ENCODE measurements at regions not wholly inside any gene's neighbourhood (a gene's known extent, or its start where the extent isn't known, plus 50 kb on each side); places are given as distances from the start of the nearest gene placed in this dataset.

DNA sequence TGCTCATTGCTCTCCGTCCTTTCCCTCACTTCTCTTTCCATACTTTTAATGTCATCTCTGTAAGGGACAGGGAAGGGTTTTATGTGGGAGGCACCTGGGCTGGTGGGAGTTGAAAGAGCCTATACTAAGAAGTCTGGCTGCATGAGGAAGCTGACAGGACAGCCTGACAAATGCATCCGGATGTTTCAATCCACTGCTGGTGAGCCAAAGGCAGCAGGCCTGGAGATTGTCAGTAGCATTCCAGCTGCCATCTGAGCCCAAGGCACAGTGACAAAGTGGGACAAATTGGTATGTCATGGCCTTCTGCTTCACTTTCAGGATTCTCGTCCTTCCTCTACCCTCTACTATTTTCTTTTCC is 218.4 kb downstream of the STK31 start:
- H3K79me1 ChIP-seq (replicated peaks; ENCODE audit: low read length, poor library complexity, severe bottlenecking): no peaks in the 10 kb centered on the region
- H3K14ac ChIP-seq (ENCODE audit: low read length in 2 of 2): no peak overlapping the region
- no peaks in the 10 kb centered on the region for H3K4me1 ChIP-seq (ENCODE audit: control insufficient read depth, insufficient read depth, low read depth, low read length)
- no peak overlapping the region for H3K18ac ChIP-seq (ENCODE audit: low read depth in 1 of 2, low read length in 2 of 2)
- no peak overlapping the region for H3K4me2 ChIP-seq (ENCODE audit: low read length, poor library complexity, severe bottlenecking)
- H3K9ac ChIP-seq (ENCODE audit: low read length): no peak overlapping the region
- H3K23ac ChIP-seq (ENCODE audit: low read length in 2 of 2): no peak overlapping the region
- H3K9me3 ChIP-seq (ENCODE audit: control insufficient read depth, low read length): no peaks in the 10 kb centered on the region
- no peak overlapping the region for H3K4ac ChIP-seq (ENCODE audit: low read depth in 1 of 2, low read length in 2 of 2)
- no peak overlapping the region for H2BK15ac ChIP-seq (ENCODE audit: low read depth, poor library complexity, severe bottlenecking)
- H2BK120ac ChIP-seq (ENCODE audit: low read depth, low read length): no peak overlapping the region
- no peak overlapping the region for H4K8ac ChIP-seq (ENCODE audit: low read length)
- H3K27me3 ChIP-seq (ENCODE audit: control insufficient read depth in 1 of 2, insufficient read depth in 1 of 2, low read length in 2 of 2): peaks cover 0 to 3% of the 10 kb centered on the region in 2 experiments
- H2AFZ ChIP-seq (ENCODE audit: low read depth, low read length): no peak overlapping the region
- no peak overlapping the region for H4K91ac ChIP-seq (ENCODE audit: low read length)
- H2BK5ac ChIP-seq (ENCODE audit: low read depth, low read length, poor library complexity, severe bottlenecking): no peak overlapping the region
- WGBS: 17% methylated on average over 2 of the region's 3 CpGs
- no peak overlapping the region for H2AK5ac ChIP-seq (ENCODE audit: low read length, severe bottlenecking)
- no peak overlapping the region for H2BK12ac ChIP-seq (ENCODE audit: low read length in 2 of 2)
- H3K36me3 ChIP-seq (ENCODE audit: control insufficient read depth in 1 of 2, insufficient read depth in 2 of 2, low read depth in 1 of 2, low read length in 2 of 2): no peaks in the 10 kb centered on the region
- no peak for DNase-seq
- no peak overlapping the region for H3K4me3 ChIP-seq (ENCODE audit: insufficient read depth in 1 of 2, low read depth in 1 of 2, low read length in 2 of 2)
- H3K27ac ChIP-seq (ENCODE audit: low read length, poor library complexity, severe bottlenecking): no peak overlapping the region

- H3K9me3 ChIP-seq (ENCODE audit: control insufficient read depth, low read length): no peaks in the 10 kb centered on the region
- no peak overlapping the region for H2BK120ac ChIP-seq (ENCODE audit: low read depth, low read length)
- no peaks in the 10 kb centered on the region for H3K36me3 ChIP-seq (ENCODE audit: control insufficient read depth in 1 of 2, insufficient read depth in 2 of 2, low read depth in 1 of 2, low read length in 2 of 2)
- H2BK12ac ChIP-seq (ENCODE audit: low read length in 2 of 2): no peak overlapping the region
- H3K14ac ChIP-seq (ENCODE audit: low read length in 2 of 2): no peak overlapping the region
- H2AK5ac ChIP-seq (ENCODE audit: low read length, severe bottlenecking): no peak overlapping the region
- no peak overlapping the region for H3K23ac ChIP-seq (ENCODE audit: low read length in 2 of 2)
- H3K27ac ChIP-seq (ENCODE audit: low read length, poor library complexity, severe bottlenecking): no peak overlapping the region
- no peak overlapping the region for H4K8ac ChIP-seq (ENCODE audit: low read length)
- H2BK5ac ChIP-seq (ENCODE audit: low read depth, low read length, poor library complexity, severe bottlenecking): no peak overlapping the region
- H3K79me1 ChIP-seq (replicated peaks; ENCODE audit: low read length, poor library complexity, severe bottlenecking): no peaks in the 10 kb centered on the region
- H2BK15ac ChIP-seq (ENCODE audit: low read depth, poor library complexity, severe bottlenecking): no peak overlapping the region
- H3K9ac ChIP-seq (ENCODE audit: low read length): no peak overlapping the region
- no peak for DNase-seq
- no peak overlapping the region for H3K18ac ChIP-seq (ENCODE audit: low read depth in 1 of 2, low read length in 2 of 2)
- no peak overlapping the region for H4K91ac ChIP-seq (ENCODE audit: low read length)
- H3K4me2 ChIP-seq (ENCODE audit: low read length, poor library complexity, severe bottlenecking): no peak overlapping the region
- no peaks in the 10 kb centered on the region for H3K4me1 ChIP-seq (ENCODE audit: control insufficient read depth, insufficient read depth, low read depth, low read length)
- no peak overlapping the region for H2AFZ ChIP-seq (ENCODE audit: low read depth, low read length)
- no CpG with 5 or more reads among the region's 1 CpG for WGBS
- H3K27me3 ChIP-seq (ENCODE audit: control insufficient read depth in 1 of 2, insufficient read depth in 1 of 2, low read length in 2 of 2): peaks cover 0 to 3% of the 10 kb centered on the region in 2 experiments
- H3K4me3 ChIP-seq (ENCODE audit: insufficient read depth in 1 of 2, low read depth in 1 of 2, low read length in 2 of 2): no peak overlapping the region
- H3K4ac ChIP-seq (ENCODE audit: low read depth in 1 of 2, low read length in 2 of 2): no peak overlapping the region
Observed at GRCh38 chr7:23930312-23930711, 220.3 kb downstream of the STK31 start.

- Histone ChIP-seq H2BK120ac (ENCODE audit: low read depth, low read length) (no peak overlapping the region), H2BK12ac (ENCODE audit: low read length in 2 of 2) (no peak overlapping the region), H3K4me3 (ENCODE audit: insufficient read depth in 1 of 2, low read depth in 1 of 2, low read length in 2 of 2) (no peak overlapping the region), H3K9ac (ENCODE audit: low read length) (no peak overlapping the region), H3K9me3 (ENCODE audit: control insufficient read depth, low read length) (no peaks in the 10 kb centered on the region), H2AFZ (ENCODE audit: low read depth, low read length) (no peak overlapping the region), H3K14ac (ENCODE audit: low read length in 2 of 2) (no peak overlapping the region), H2BK15ac (ENCODE audit: low read depth, poor library complexity, severe bottlenecking) (no peak overlapping the region), H3K4me1 (ENCODE audit: control insufficient read depth, insufficient read depth, low read depth, low read length) (no peaks in the 10 kb centered on the region), H3K4me2 (ENCODE audit: low read length, poor library complexity, severe bottlenecking) (no peak overlapping the region), H2BK5ac (ENCODE audit: low read depth, low read length, poor library complexity, severe bottlenecking) (no peak overlapping the region), H3K18ac (ENCODE audit: low read depth in 1 of 2, low read length in 2 of 2) (no peak overlapping the region), H3K23ac (ENCODE audit: low read length in 2 of 2) (no peak overlapping the region), H3K36me3 (ENCODE audit: control insufficient read depth in 1 of 2, insufficient read depth in 2 of 2, low read depth in 1 of 2, low read length in 2 of 2) (no peaks in the 10 kb centered on the region), H4K91ac (ENCODE audit: low read length) (peak overlapping the region; percentile 75), H2AK5ac (ENCODE audit: low read length, severe bottlenecking) (no peak overlapping the region), H3K27me3 (ENCODE audit: control insufficient read depth in 1 of 2, insufficient read depth in 1 of 2, low read length in 2 of 2) (peaks cover 0 to 3% of the 10 kb centered on the region in 2 experiments), H3K4ac (ENCODE audit: low read depth in 1 of 2, low read length in 2 of 2) (no peak overlapping the region), H3K79me1 (replicated peaks; ENCODE audit: low read length, poor library complexity, severe bottlenecking) (no peaks in the 10 kb centered on the region), H3K27ac (ENCODE audit: low read length, poor library complexity, severe bottlenecking) (no peak overlapping the region), H4K8ac (ENCODE audit: low read length) (no peak overlapping the region)
- 100% methylated on average over 1 of the region's 2 CpGs for WGBS
- no peak for DNase-seq
Observed at GRCh38 chr7:23931633-23932032, 221.6 kb downstream of the STK31 start.

- Histone ChIP-seq H2AK5ac (ENCODE audit: low read length, severe bottlenecking) (no peak overlapping the region), H3K23ac (ENCODE audit: low read length in 2 of 2) (no peak overlapping the region), H3K27ac (ENCODE audit: low read length, poor library complexity, severe bottlenecking) (no peak overlapping the region), H3K4me3 (ENCODE audit: insufficient read depth in 1 of 2, low read depth in 1 of 2, low read length in 2 of 2) (no peak overlapping the region), H3K14ac (ENCODE audit: low read length in 2 of 2) (no peak overlapping the region), H3K79me1 (replicated peaks; ENCODE audit: low read length, poor library complexity, severe bottlenecking) (no peaks in the 10 kb centered on the region), H4K91ac (ENCODE audit: low read length) (no peak overlapping the region), H2BK120ac (ENCODE audit: low read depth, low read length) (no peak overlapping the region), H3K27me3 (ENCODE audit: control insufficient read depth in 1 of 2, insufficient read depth in 1 of 2, low read length in 2 of 2) (no peaks in the 10 kb centered on the region), H3K36me3 (ENCODE audit: control insufficient read depth in 1 of 2, insufficient read depth in 2 of 2, low read depth in 1 of 2, low read length in 2 of 2) (no peaks in the 10 kb centered on the region), H3K18ac (ENCODE audit: low read depth in 1 of 2, low read length in 2 of 2) (no peak overlapping the region), H3K9me3 (ENCODE audit: control insufficient read depth, low read length) (no peaks in the 10 kb centered on the region), H2BK12ac (ENCODE audit: low read length in 2 of 2) (no peak overlapping the region), H3K4me1 (ENCODE audit: control insufficient read depth, insufficient read depth, low read depth, low read length) (no peaks in the 10 kb centered on the region), H3K4ac (ENCODE audit: low read depth in 1 of 2, low read length in 2 of 2) (no peak overlapping the region), H2BK15ac (ENCODE audit: low read depth, poor library complexity, severe bottlenecking) (no peak overlapping the region), H2AFZ (ENCODE audit: low read depth, low read length) (no peak overlapping the region), H4K8ac (ENCODE audit: low read length) (no peak overlapping the region), H3K9ac (ENCODE audit: low read length) (no peak overlapping the region), H2BK5ac (ENCODE audit: low read depth, low read length, poor library complexity, severe bottlenecking) (no peak overlapping the region), H3K4me2 (ENCODE audit: low read length, poor library complexity, severe bottlenecking) (no peak overlapping the region)
- no CpG with 5 or more reads among the region's 1 CpG for WGBS
- DNase-seq: no peak
Observed at GRCh38 chr7:23938215-23938614, 228.2 kb downstream of the STK31 start.

Data from mesenchymal stem cell (in vitro differentiated cells and primary cell).